Activated CD8-positive, alpha-beta T cell treated with anti-CD3 and anti-CD28 coated beads for 36 hours (primary cell): ENCODE measurements at regions not wholly inside any gene's neighbourhood (a gene's known extent, or its start where the extent isn't known, plus 50 kb on each side); places are given as distances from the start of the nearest gene placed in this dataset.

Experiments
- ATAC-seq: fragments of 200-7000 bp; cut with Tn5 transposase; one replicate; pipeline ENCODE4 v1.10.0; 2021; ENCODE audit warnings: mild to moderate bottlenecking, moderate library complexity
- CTCF ChIA-PET: fragments of 350-600 bp; sonication (Branson Sonifier 250); formaldehyde crosslinking; loops from one replicate; lab custom pipeline; 2021; ENCODE audit warnings: antibody characterized with exemption; lab: Charles Lee
- POLR2A ChIA-PET: fragments of 350-600 bp; sonication (Branson Sonifier 250); formaldehyde crosslinking; loops from one replicate; lab custom pipeline; 2021; ENCODE audit warnings: antibody characterized with exemption; lab: Charles Lee
- DNase-seq: peaks from one replicate; pipeline ENCODE4 v3.0.0-alpha.2; 2020
- H3K27ac Mint-ChIP-seq: one replicate; pipeline ENCODE4 v1.8.0; 2021; ENCODE audit warnings: mild to moderate bottlenecking, mixed read lengths
- H3K27me3 Mint-ChIP-seq: one replicate; pipeline ENCODE4 v1.8.0; 2021; ENCODE audit warnings: mixed read lengths
- H3K36me3 Mint-ChIP-seq: one replicate; pipeline ENCODE4 v1.8.0; 2021; ENCODE audit warnings: low read depth, mixed read lengths
- H3K4me1 Mint-ChIP-seq: one replicate; pipeline ENCODE4 v1.8.0; 2021; ENCODE audit warnings: low read depth, mixed read lengths
- H3K4me3 Mint-ChIP-seq: one replicate; pipeline ENCODE4 v1.8.0; 2021; ENCODE audit warnings: mild to moderate bottlenecking, moderate library complexity, mixed read lengths
- H3K9me3 Mint-ChIP-seq: one replicate; pipeline ENCODE4 v1.8.0; 2021; ENCODE audit warnings: mixed read lengths
- CTCF ChIP-seq: fragments of 200-600 bp; IDR thresholded peaks from one replicate; pipeline ENCODE4 v1.8.0; 2022; ENCODE audit warnings: antibody characterized with exemption, mild to moderate bottlenecking
- intact Hi-C: fragments of 100-400 bp; cut with micrococcal nuclease; formaldehyde crosslinking; loops from one replicate; pipeline ENCODE4 v1.10.0; 2022

DNA sequence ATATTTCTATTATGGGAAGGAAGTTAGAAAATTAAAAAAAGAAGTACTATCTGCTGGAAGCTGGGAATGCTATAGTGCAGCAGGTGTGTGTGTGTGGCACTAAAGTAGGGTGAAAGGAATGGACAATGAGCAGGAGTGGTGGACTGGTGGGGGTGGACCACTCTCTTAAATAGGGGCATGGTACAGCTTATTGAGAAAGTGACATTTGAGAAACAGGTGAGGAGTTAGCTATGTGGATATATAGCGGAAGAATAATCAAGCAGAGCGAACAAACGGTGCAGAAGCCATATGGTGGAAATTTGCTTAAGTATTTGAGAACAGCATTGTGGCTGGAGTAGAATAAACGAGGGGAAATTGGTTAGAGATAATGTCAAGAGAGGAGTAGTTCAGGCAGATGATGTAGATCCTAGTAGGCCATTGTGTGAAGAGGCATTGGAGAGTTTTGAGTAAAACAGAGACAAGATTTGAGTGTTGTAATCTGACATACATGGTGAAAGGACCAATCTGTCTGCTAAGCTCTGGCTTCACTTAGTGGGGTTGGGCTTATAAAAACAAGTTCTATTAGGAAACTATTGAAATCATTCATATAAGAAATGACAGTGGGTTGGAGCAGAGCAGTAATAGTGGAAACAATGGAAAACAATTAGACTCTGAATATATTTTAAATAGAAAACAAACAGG is 149.2 kb upstream of the SYT10 start:
- H3K4me1 Mint-ChIP-seq: no peaks in the 10 kb centered on the region
- no peaks in the 10 kb centered on the region for H3K27me3 Mint-ChIP-seq
- H3K36me3 Mint-ChIP-seq: no peaks in the 10 kb centered on the region
- no peaks in the 10 kb centered on the region for H3K9me3 Mint-ChIP-seq
- H3K27ac Mint-ChIP-seq: no peak overlapping the region
- no peak for TF ChIP-seq CTCF
- ChIA-PET CTCF (no interaction called here), POLR2A (no interaction called here)
- intact Hi-C loops: no loop called here
- DNase-seq: no peak
- no peak overlapping the region for H3K4me3 Mint-ChIP-seq
- ATAC-seq: no peak

DNA sequence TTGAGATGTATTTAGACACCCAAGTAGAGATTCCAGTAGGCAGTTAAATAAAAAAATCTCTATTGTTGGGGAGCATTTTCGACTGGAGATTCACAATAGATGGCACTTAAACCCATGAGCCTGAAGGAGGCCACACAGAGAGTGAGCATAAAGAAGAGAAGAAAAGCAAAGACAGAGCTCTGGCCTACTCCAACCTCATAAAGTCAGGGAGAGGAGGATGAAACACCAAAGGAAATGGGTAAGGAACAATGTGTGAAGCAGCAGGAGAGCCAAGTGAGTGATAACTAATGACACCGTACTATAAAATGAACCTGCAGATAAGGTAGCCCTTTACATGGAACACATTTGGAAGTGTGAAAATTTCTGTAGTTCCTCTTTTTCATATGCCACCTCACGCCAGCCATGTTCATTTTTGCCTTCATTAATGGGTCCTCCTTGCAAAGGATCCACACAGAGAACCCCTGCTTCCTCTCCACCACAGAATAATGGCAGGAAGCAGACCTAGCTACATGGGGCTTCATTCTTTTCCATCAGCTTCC is 150.0 kb upstream of the SYT10 start:
- intact Hi-C loops: no loop called here
- H3K4me1 Mint-ChIP-seq: no peaks in the 10 kb centered on the region
- no peak overlapping the region for H3K27ac Mint-ChIP-seq
- no peaks in the 10 kb centered on the region for H3K9me3 Mint-ChIP-seq
- ATAC-seq (no peak), DNase-seq (no peak)
- H3K4me3 Mint-ChIP-seq: no peak overlapping the region
- no peaks in the 10 kb centered on the region for H3K36me3 Mint-ChIP-seq
- H3K27me3 Mint-ChIP-seq: no peaks in the 10 kb centered on the region
- ChIA-PET POLR2A (no interaction called here), CTCF (no interaction called here)
- TF ChIP-seq CTCF: no peak

GRCh38 chr12:33593753-33594152 is 154.1 kb upstream of the SYT10 start:
- Mint-ChIP-seq H3K36me3 (no peaks in the 10 kb centered on the region), H3K27me3 (no peaks in the 10 kb centered on the region), H3K9me3 (no peaks in the 10 kb centered on the region), H3K27ac (no peak overlapping the region), H3K4me1 (no peaks in the 10 kb centered on the region), H3K4me3 (no peak overlapping the region)
- DNase-seq (no peak), ATAC-seq (no peak)
- intact Hi-C loops: no loop called here
- TF ChIP-seq CTCF: no peak
- ChIA-PET POLR2A (no interaction called here), CTCF (no interaction called here)

GRCh38 chr12:33596061-33596460 is 156.4 kb upstream of the SYT10 start:
- no peaks in the 10 kb centered on the region for H3K27me3 Mint-ChIP-seq
- no peak overlapping the region for H3K4me3 Mint-ChIP-seq
- peaks cover under 1% of the 10 kb centered on the region for H3K9me3 Mint-ChIP-seq
- intact Hi-C loops: no loop called here
- ATAC-seq (no peak), DNase-seq (no peak)
- no peaks in the 10 kb centered on the region for H3K4me1 Mint-ChIP-seq
- no peak overlapping the region for H3K27ac Mint-ChIP-seq
- no peaks in the 10 kb centered on the region for H3K36me3 Mint-ChIP-seq
- CTCF ChIA-PET: no interaction called here
- no peak for TF ChIP-seq CTCF
- POLR2A ChIA-PET: no interaction called here

GRCh38 chr12:33596814-33597213 is 157.2 kb upstream of the SYT10 start:
- intact Hi-C loops: no loop called here
- peaks cover 2% of the 10 kb centered on the region for H3K9me3 Mint-ChIP-seq
- H3K4me1 Mint-ChIP-seq: no peaks in the 10 kb centered on the region
- no peaks in the 10 kb centered on the region for H3K27me3 Mint-ChIP-seq
- no peak for TF ChIP-seq CTCF
- ChIA-PET CTCF (no interaction called here), POLR2A (no interaction called here)
- no peak overlapping the region for H3K4me3 Mint-ChIP-seq
- ATAC-seq (no peak), DNase-seq (no peak)
- H3K36me3 Mint-ChIP-seq: no peaks in the 10 kb centered on the region
- H3K27ac Mint-ChIP-seq: no peak overlapping the region
